NT2/D1 (cell line): ENCODE measurements at regions not wholly inside any gene's neighbourhood (a gene's known extent, or its start where the extent isn't known, plus 50 kb on each side); places are given as distances from the start of the nearest gene placed in this dataset.
A peak's percentile ranks its signal among the peaks of the same experiment; 100 is the strongest.

ENCODE experiments used
- DNase-seq: peaks from one replicate; pipeline ENCODE4 v3.0.0-alpha.2; 2011; ENCODE audit warnings: low read depth, low spot score
- H3K27me3 ChIP-seq: 2 replicates; pipeline ENCODE4 v1.6.0; 2011; ENCODE audit warnings: mild to moderate bottlenecking; ENCODE audit not compliant: insufficient read length, insufficient read depth
- H3K36me3 ChIP-seq: 2 replicates; pipeline ENCODE4 v1.6.1; 2011; ENCODE audit warnings: mild to moderate bottlenecking, low read length, mixed read lengths; ENCODE audit not compliant: insufficient read depth, insufficient read length
- H3K4me1 ChIP-seq: 2 replicates; pipeline ENCODE4 v1.5.1; 2011; ENCODE audit not compliant: insufficient read depth, insufficient read length
- H3K4me3 ChIP-seq: 2 replicates; pipeline ENCODE4 v1.5.1; 2011; ENCODE audit warnings: low read depth; ENCODE audit not compliant: insufficient read length
- H3K9ac ChIP-seq: 2 replicates; pipeline ENCODE4 v1.6.0; 2011; ENCODE audit warnings: low read depth; ENCODE audit not compliant: insufficient read length
- H3K9me3 ChIP-seq: 2 replicates; pipeline ENCODE4 v1.5.1; 2011; ENCODE audit warnings: mild to moderate bottlenecking, low read length; ENCODE audit not compliant: insufficient read depth
- SUZ12 ChIP-seq: IDR thresholded peaks from 2 replicates; pipeline ENCODE4 v1.6.1; 2011; ENCODE audit not compliant: insufficient read length, insufficient read depth; ENCODE audit errors: extremely low read depth
- YY1 ChIP-seq: IDR thresholded peaks from 2 replicates; pipeline ENCODE4 v1.6.1; 2011; ENCODE audit not compliant: insufficient read length, insufficient read depth
- ZNF274 ChIP-seq: IDR thresholded peaks from 2 replicates; pipeline ENCODE4 v1.6.1; 2011; ENCODE audit warnings: mild to moderate bottlenecking, low read depth, low read length

DNA sequence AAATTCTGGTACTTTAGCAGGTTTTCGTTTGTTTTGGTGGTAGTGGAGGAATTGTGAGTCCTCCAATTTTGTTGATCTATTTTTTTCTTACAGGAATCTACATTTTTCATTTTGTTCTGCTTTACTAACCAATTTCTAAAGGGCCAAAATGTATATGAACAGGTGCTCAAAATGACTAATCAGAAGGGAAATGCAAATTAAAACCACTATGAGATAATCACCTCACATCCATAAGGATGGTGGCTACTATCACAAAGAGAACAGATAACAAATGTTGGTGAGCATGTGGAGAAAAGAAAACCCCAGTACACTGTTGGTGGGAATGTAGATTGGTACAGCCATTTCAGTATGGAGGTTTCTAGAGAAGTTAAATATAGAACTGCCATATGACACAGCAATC, 134.2 kb downstream of the LMO4 start:
- H3K36me3 ChIP-seq = no peaks in the 10 kb centered on the region
- no peak for DNase-seq
- H3K4me1 ChIP-seq = no peaks in the 10 kb centered on the region
- no peaks in the 10 kb centered on the region for H3K27me3 ChIP-seq
- TF ChIP-seq SUZ12 (no peak), YY1 (no peak), ZNF274 (no peak)
- peaks cover 4% of the 10 kb centered on the region; the same call in 1 of the 2 replicates for H3K9me3 ChIP-seq
- no peak overlapping the region for H3K4me3 ChIP-seq
- no peak overlapping the region for H3K9ac ChIP-seq

DNA sequence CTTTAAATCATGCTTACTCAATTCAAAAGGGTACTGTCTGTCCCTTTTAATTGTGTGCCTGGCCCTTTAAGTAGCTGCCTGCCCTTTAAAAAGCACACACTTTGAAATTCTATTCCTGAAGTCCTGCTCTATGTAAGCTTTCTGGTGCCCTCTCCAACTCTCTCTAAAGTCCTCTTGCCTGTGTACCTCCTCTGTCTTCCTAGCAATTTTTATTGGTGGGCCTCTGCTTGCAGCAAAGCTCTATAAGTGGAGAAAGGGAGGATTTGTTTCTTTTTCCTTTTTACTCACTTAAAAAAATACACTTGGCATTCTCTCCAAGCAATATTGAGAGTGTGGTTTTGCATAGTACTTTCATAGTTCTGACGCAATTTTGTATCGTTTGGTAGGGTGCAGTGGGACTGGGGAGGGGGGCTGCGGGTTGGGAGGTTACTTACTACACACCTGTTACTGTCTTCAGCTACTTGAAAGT, 135.4 kb downstream of the LMO4 start:
- H3K27me3 ChIP-seq = no peaks in the 10 kb centered on the region
- H3K4me3 ChIP-seq = no peak overlapping the region
- TF ChIP-seq ZNF274 = no peak
- TF ChIP-seq SUZ12 = no peak
- TF ChIP-seq YY1 = no peak
- no peaks in the 10 kb centered on the region for H3K4me1 ChIP-seq
- H3K36me3 ChIP-seq = no peaks in the 10 kb centered on the region
- no peak for DNase-seq
- no peaks in the 10 kb centered on the region for H3K9me3 ChIP-seq
- no peak overlapping the region for H3K9ac ChIP-seq

DNA sequence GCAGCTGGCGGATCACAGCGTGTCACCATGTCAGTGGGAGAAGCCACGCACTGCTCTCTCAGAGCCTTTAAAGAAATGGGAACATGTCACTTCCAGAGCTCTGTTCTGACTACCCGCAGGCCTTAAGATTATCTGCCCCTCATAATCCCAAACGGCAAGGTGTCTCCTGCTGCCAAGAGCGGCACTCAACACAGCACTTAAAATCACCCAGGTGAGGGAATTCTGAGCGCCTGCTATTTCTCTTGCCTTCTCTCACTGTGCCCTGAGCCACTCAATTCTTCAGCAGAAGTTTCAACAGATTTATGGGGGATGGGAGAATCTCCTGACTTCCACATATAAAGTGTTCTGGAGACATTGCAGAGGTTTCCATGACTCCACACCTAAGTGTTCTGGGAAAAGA, 137.9 kb downstream of the LMO4 start:
- no peaks in the 10 kb centered on the region for H3K9me3 ChIP-seq
- no peaks in the 10 kb centered on the region for H3K4me1 ChIP-seq
- DNase-seq = no peak
- H3K9ac ChIP-seq = no peak overlapping the region
- no peak overlapping the region for H3K4me3 ChIP-seq
- no peak for TF ChIP-seq ZNF274
- no peak for TF ChIP-seq SUZ12
- no peak for TF ChIP-seq YY1
- H3K27me3 ChIP-seq = no peaks in the 10 kb centered on the region
- H3K36me3 ChIP-seq = no peaks in the 10 kb centered on the region

DNA sequence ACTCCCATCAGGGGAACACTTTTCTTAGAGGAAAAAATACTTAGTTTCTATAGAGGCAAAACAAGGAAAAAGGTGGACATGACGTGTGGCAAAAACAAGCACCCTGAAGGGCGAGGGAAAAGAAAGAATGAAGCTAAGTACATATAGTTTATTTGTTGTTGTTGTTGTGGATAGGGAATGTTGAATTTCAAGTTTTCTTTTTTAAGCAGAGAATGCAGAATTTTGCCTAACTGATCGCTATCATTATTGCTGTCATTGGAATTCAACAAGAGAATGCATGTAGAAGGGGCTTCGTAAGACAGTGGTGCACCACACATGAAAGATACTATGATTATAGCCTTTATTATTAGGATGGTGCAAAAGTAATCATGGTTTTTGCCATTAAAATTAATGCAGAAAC, 144.0 kb downstream of the LMO4 start:
- H3K4me1 ChIP-seq = peaks cover 2% of the 10 kb centered on the region
- H3K4me3 ChIP-seq = no peak overlapping the region
- no peak for DNase-seq
- no peaks in the 10 kb centered on the region for H3K36me3 ChIP-seq
- TF ChIP-seq ZNF274 (no peak), YY1 (no peak), SUZ12 (no peak)
- no peak overlapping the region for H3K9ac ChIP-seq
- H3K9me3 ChIP-seq = no peaks in the 10 kb centered on the region
- H3K27me3 ChIP-seq = no peaks in the 10 kb centered on the region

DNA sequence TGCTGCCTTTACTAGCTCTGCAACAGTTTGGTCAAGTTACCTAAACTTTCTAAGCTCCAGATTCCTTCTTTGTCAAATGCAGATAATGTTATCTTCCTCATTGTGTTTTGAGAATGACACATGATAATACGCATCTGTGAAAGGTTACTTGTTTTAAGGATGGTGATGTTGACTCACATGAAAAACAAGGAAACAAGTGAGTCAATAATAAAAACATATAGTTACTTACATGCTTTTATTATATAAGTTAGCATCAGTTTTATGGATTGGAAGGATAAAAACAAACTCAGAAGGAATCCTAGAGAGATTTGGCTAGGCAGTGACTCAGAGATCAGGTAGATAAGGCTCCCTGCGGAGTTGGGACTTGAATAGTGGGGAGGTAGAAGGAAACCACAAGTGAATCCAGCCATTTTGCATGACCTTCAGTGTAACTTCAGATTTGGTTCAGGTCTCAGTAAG, 144.6 kb downstream of the LMO4 start:
- H3K27me3 ChIP-seq = no peaks in the 10 kb centered on the region
- no peaks in the 10 kb centered on the region for H3K9me3 ChIP-seq
- H3K4me1 ChIP-seq = peaks cover 2% of the 10 kb centered on the region
- no peak overlapping the region for H3K9ac ChIP-seq
- H3K4me3 ChIP-seq = no peak overlapping the region
- no peaks in the 10 kb centered on the region for H3K36me3 ChIP-seq
- TF ChIP-seq ZNF274 = no peak
- TF ChIP-seq YY1 = no peak
- TF ChIP-seq SUZ12 = no peak
- peak; percentile 42 for DNase-seq

DNA sequence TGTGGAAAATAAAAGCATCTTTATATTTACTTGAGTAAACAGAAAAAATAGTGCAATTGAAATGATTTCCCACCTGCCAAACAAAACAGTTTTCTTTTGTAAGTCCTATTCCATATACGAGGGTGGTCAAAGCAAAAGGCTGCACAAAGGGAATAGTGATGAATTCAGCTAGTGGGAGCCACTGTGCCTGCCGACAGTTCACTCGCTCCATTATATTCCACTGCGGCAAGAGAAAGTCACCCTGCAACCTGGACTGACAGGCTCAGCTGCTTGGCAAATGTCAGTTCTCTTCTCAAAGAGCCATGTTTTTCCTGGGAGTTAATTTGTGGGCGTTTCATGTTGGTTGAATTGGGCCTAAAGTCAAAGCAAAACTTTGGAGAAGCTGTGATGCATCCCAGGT, 145.4 kb downstream of the LMO4 start:
- H3K36me3 ChIP-seq = no peaks in the 10 kb centered on the region
- TF ChIP-seq ZNF274 (no peak), SUZ12 (no peak), YY1 (no peak)
- H3K4me3 ChIP-seq = no peak overlapping the region
- DNase-seq = no peak
- no peak overlapping the region for H3K9ac ChIP-seq
- no peaks in the 10 kb centered on the region for H3K9me3 ChIP-seq
- H3K4me1 ChIP-seq = peaks cover 2% of the 10 kb centered on the region
- no peaks in the 10 kb centered on the region for H3K27me3 ChIP-seq

DNA sequence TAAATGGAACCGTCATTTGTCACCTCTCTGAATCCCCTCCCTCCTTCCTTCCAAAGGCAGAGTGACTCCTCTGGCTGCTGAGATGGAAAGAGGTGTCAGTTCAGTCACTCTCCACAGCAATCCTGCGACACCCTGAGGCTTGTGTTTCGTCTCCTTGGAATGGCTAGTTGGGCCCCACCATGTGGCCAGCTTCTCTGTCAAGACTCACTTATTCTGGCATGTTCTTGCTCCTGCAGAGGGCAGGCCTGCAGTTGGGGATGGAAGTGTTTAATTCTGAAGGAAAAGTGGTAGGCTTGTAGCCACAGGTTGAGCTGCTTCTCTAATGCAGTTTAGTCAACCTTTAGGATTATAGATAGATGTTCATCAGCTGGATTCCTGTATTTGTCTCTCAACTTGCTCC, 149.6 kb downstream of the LMO4 start:
- no peak overlapping the region for H3K9ac ChIP-seq
- TF ChIP-seq YY1 (no peak), ZNF274 (no peak), SUZ12 (no peak)
- no peaks in the 10 kb centered on the region for H3K36me3 ChIP-seq
- H3K9me3 ChIP-seq = no peaks in the 10 kb centered on the region
- peaks cover 2% of the 10 kb centered on the region for H3K4me1 ChIP-seq
- H3K4me3 ChIP-seq = no peak overlapping the region
- H3K27me3 ChIP-seq = no peaks in the 10 kb centered on the region
- peak; percentile 25 for DNase-seq

DNA sequence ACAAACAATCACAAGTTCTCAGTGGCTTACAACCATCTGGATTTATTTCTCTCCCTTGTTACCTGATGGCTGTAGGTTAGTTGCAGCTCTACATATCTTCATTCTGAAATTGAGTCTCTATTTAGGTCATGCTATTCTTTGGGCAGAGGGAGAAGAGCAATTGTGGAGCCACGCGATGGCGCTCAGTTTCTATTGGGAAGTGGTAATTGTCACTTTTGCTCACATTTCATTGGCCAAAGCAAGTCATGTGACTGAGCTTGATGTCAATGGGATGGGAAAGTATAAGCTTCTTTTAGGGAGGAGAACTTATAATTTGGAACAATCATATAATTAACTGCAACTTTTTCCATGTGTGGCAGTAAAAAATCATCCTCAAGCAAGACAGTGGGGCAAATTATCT, 166.5 kb downstream of the LMO4 start:
- no peaks in the 10 kb centered on the region for H3K36me3 ChIP-seq
- no peak overlapping the region for H3K4me3 ChIP-seq
- no peaks in the 10 kb centered on the region for H3K9me3 ChIP-seq
- H3K4me1 ChIP-seq = no peaks in the 10 kb centered on the region
- TF ChIP-seq YY1 (no peak), SUZ12 (no peak), ZNF274 (no peak)
- no peak overlapping the region for H3K9ac ChIP-seq
- no peak for DNase-seq
- H3K27me3 ChIP-seq = no peaks in the 10 kb centered on the region
